CD14-positive monocyte (primary cell): ENCODE measurements at regions not wholly inside any gene's neighbourhood (a gene's known extent, or its start where the extent isn't known, plus 50 kb on each side); places are given as distances from the start of the nearest gene placed in this dataset.
A peak's percentile ranks its signal among the peaks of the same experiment; 100 is the strongest.
"Not testable (repeated sequence)": the region's sequence is repeated elsewhere in the genome, so short reads cannot be mapped to it uniquely, and the experiment has no call there.

Experiments used
- DNase-seq, 3 donors: peaks; one replicate each; pipeline ENCODE4 v3.0.0-alpha.2; 2011 to 2022
- H2AFZ ChIP-seq: 2 replicates; pipeline ENCODE4 v1.6.0; 2012; ENCODE audit warnings: mild to moderate bottlenecking, low read depth, low read length, inconsistent platforms; ENCODE audit not compliant: insufficient read depth, poor library complexity, severe bottlenecking
- H3K27ac ChIP-seq, 2 donors: 1 replicate in 1 of 2; 2 replicates in 1 of 2; pipeline ENCODE4 v1.5.1; 2012 to 2013; ENCODE audit warnings: low read length in 2 of 2, control low read depth in 1 of 2, inconsistent platforms in 1 of 2, low read depth in 1 of 2, mild to moderate bottlenecking in 1 of 2
- H3K27me3 ChIP-seq, 2 donors: one replicate each; pipeline versions ENCODE4 v1.6.0 to v1.6.1; 2011 to 2013; ENCODE audit warnings: low read length in 2 of 2; ENCODE audit not compliant: control insufficient read depth in 2 of 2, insufficient read depth in 2 of 2
- H3K36me3 ChIP-seq, 2 donors: replicated peaks in 1 of 2; 1 replicate in 1 of 2; 2 replicates in 1 of 2; pipeline versions ENCODE4 v1.5.1 to v1.6.1; 2012 to 2013; ENCODE audit warnings: low read length in 2 of 2, control low read depth in 1 of 2, inconsistent platforms in 1 of 2, mild to moderate bottlenecking in 1 of 2; ENCODE audit not compliant: insufficient read depth in 2 of 2, control insufficient read depth in 1 of 2
- H3K4me1 ChIP-seq, 2 donors: 1 replicate in 1 of 2; 2 replicates in 1 of 2; pipeline versions ENCODE4 v1.5.1 to v1.6.1; 2012 to 2013; ENCODE audit warnings: low read length in 2 of 2, control low read depth in 1 of 2, inconsistent platforms in 1 of 2, mild to moderate bottlenecking in 1 of 2, moderate library complexity in 1 of 2; ENCODE audit not compliant: insufficient read depth in 2 of 2, control insufficient read depth in 1 of 2
- H3K4me2 ChIP-seq: replicated peaks from 2 replicates; pipeline ENCODE3; 2012; ENCODE audit warnings: low read length, moderate library complexity, mild to moderate bottlenecking; ENCODE audit not compliant: poor library complexity, severe bottlenecking; ENCODE audit errors: extremely low read depth
- H3K4me3 ChIP-seq, 3 experiments: fragments of 200-600 bp in 1 of 3; sonication (generic) in 1 of 3; replicated peaks in 1 of 3; 1 replicate in 2 of 3; 2 replicates in 1 of 3; pipeline ENCODE4 v1.5.1; 2011 to 2013; ENCODE audit warnings: low read length in 3 of 3, mild to moderate bottlenecking in 3 of 3, control low read depth in 2 of 3, low read depth in 2 of 3, inconsistent platforms in 1 of 3, moderate library complexity in 1 of 3
- H3K79me2 ChIP-seq: 2 replicates; pipeline ENCODE4 v1.6.0; 2012; ENCODE audit warnings: mild to moderate bottlenecking, control low read depth, inconsistent platforms, low read length, moderate library complexity; ENCODE audit not compliant: insufficient read depth
- H3K9ac ChIP-seq: 2 replicates; pipeline ENCODE4 v1.6.0; 2017; ENCODE audit warnings: low read length, mild to moderate bottlenecking; ENCODE audit not compliant: insufficient read depth, poor library complexity, severe bottlenecking
- H3K9me3 ChIP-seq, 2 donors: replicated peaks in 1 of 2; 1 replicate in 1 of 2; 2 replicates in 1 of 2; pipeline versions ENCODE4 v1.5.1 to v1.6.1; 2012 to 2013; ENCODE audit warnings: low read length in 2 of 2, control low read depth in 1 of 2; ENCODE audit not compliant: control insufficient read depth in 1 of 2, insufficient read depth in 1 of 2
- H4K20me1 ChIP-seq: 2 replicates; pipeline ENCODE4 v1.6.0; 2012; ENCODE audit warnings: mild to moderate bottlenecking, low read length, control low read depth, moderate library complexity; ENCODE audit not compliant: insufficient read depth
- H3K27ac Mint-ChIP-seq, 7 donors: one replicate each; pipeline ENCODE4 v1.8.0; 2020; ENCODE audit warnings: mild to moderate bottlenecking in 7 of 7, mixed read lengths in 7 of 7, moderate library complexity in 6 of 7, inconsistent platforms in 2 of 7
- H3K27me3 Mint-ChIP-seq, 3 donors: one replicate each; pipeline ENCODE4 v1.8.0; 2021 to 2022; ENCODE audit warnings: low read depth in 3 of 3, mild to moderate bottlenecking in 3 of 3, mixed read lengths in 3 of 3, moderate library complexity in 3 of 3, inconsistent platforms in 1 of 3
- H3K36me3 Mint-ChIP-seq, 2 donors: one replicate each; pipeline ENCODE4 v1.8.0; 2020; ENCODE audit warnings: mixed read lengths in 2 of 2, inconsistent platforms in 1 of 2, mild to moderate bottlenecking in 1 of 2
- H3K4me1 Mint-ChIP-seq: one replicate; pipeline ENCODE4 v1.8.0; 2020; ENCODE audit warnings: mild to moderate bottlenecking, mixed read lengths
- H3K4me3 Mint-ChIP-seq, 2 donors: one replicate each; pipeline ENCODE4 v1.8.0; 2020; ENCODE audit warnings: mild to moderate bottlenecking in 2 of 2, mixed read lengths in 2 of 2, moderate library complexity in 1 of 2
- H3K9me3 Mint-ChIP-seq, 7 donors: one replicate each; pipeline ENCODE4 v1.8.0; 2020 to 2022; ENCODE audit warnings: mixed read lengths in 7 of 7, mild to moderate bottlenecking in 6 of 7, moderate library complexity in 6 of 7, inconsistent platforms in 2 of 7
- CTCF ChIP-seq: fragments of 200-600 bp; IDR thresholded peaks from one replicate; pipeline ENCODE4 v1.8.0; 2022; ENCODE audit warnings: antibody characterized with exemption, mild to moderate bottlenecking
- WGBS: methylation state at CpG from one replicate; pipeline ENCODE4 v1.1.5; 2013; ENCODE audit warnings: missing lambda C conversion rate; ENCODE audit not compliant: insufficient coverage; 5-methylcytosine and 5-hydroxymethylcytosine counted together
- intact Hi-C, 2 donors: fragments of 100-400 bp; cut with micrococcal nuclease; formaldehyde crosslinking; loops; one replicate each; pipeline versions ENCODE4 v1.15.0 to v1.15.1; 2023

GRCh38 chr4:158122501-158122900 lies 50.3 kb downstream of the GASK1B start:
- H3K4me1 ChIP-seq, result peaks cover 24 to 26% of the 10 kb centered on the region in 2 donors
- H3K27me3 Mint-ChIP-seq, result no peaks in the 10 kb centered on the region
- no peak for TF ChIP-seq CTCF
- no peaks in the 10 kb centered on the region for H4K20me1 ChIP-seq
- peaks cover 0 to 12% (median 3%) of the 10 kb centered on the region in 7 donors for H3K9me3 Mint-ChIP-seq
- H3K4me2 ChIP-seq, result no peak overlapping the region
- H3K4me3 Mint-ChIP-seq, result no peak overlapping the region
- peaks cover 35 to 38% of the 10 kb centered on the region in 2 donors for H3K36me3 Mint-ChIP-seq
- WGBS, result 100% methylated on average over 1 of the region's 2 CpGs
- no peaks in the 10 kb centered on the region for H3K79me2 ChIP-seq
- no peak overlapping the region for H3K9ac ChIP-seq
- peaks cover 33% of the 10 kb centered on the region for H3K4me1 Mint-ChIP-seq
- no peak overlapping the region for H2AFZ ChIP-seq
- H3K9me3 ChIP-seq, result no peaks in the 10 kb centered on the region
- H3K4me3 ChIP-seq, result no peak overlapping the region
- peak overlapping the region in 2 of 7 donors; percentile 67 to 69 for H3K27ac Mint-ChIP-seq
- intact Hi-C loops, result loop anchor here in 1 of 2 donors (10.0 kb wide), 1 partner anchor 1818 kb away; no protein-coding TSS in a partner anchor
- H3K27ac ChIP-seq, result no peak overlapping the region
- no peaks in the 10 kb centered on the region for H3K27me3 ChIP-seq
- no peak for DNase-seq
- H3K36me3 ChIP-seq, result peaks cover 24 to 32% of the 10 kb centered on the region in 2 donors

DNA sequence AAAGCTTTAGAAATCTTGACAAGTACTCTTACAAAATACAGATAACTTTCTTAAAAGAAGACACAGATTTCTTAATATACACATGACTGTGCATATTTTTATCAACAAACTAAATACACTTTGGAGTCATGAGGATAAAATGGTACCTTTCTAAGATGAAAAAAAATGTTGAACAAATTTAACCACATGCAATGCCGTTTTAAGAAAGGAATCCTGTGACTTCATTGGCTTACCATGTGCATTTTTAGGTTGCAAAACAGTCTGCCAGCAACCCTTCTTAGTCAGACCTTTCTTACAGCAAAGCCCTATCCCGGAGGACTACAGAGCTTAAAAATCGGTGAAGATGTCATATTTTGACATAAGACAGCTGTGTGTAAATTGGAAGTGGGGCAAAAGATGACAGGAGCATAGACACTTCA lies 51.7 kb downstream of the GASK1B start:
- H3K27ac Mint-ChIP-seq, result peak overlapping the region; percentile 72 to 89 (median 74)
- TF ChIP-seq CTCF, result no peak
- no peaks in the 10 kb centered on the region for H4K20me1 ChIP-seq
- peak overlapping the region; percentile 37 for H2AFZ ChIP-seq
- peaks cover 38% of the 10 kb centered on the region for H3K4me1 Mint-ChIP-seq
- peak overlapping the region in 1 of 3 experiments; percentile 37 for H3K4me3 ChIP-seq
- H3K27ac ChIP-seq, result peak overlapping the region in 1 of 2 donors; percentile 73
- no peaks in the 10 kb centered on the region for H3K79me2 ChIP-seq
- peak overlapping the region; percentile 56 for H3K4me2 ChIP-seq
- no peaks in the 10 kb centered on the region for H3K9me3 ChIP-seq
- peaks cover 25 to 26% of the 10 kb centered on the region in 2 donors for H3K4me1 ChIP-seq
- WGBS, result no CpG with 5 or more reads among the region's 3 CpGs
- H3K9me3 Mint-ChIP-seq, result peaks cover 0 to 12% (median 3%) of the 10 kb centered on the region in 7 donors
- no peak overlapping the region for H3K9ac ChIP-seq
- H3K27me3 Mint-ChIP-seq, result no peaks in the 10 kb centered on the region
- peak overlapping the region in 1 of 2 donors; percentile 72 for H3K4me3 Mint-ChIP-seq
- H3K27me3 ChIP-seq, result no peaks in the 10 kb centered on the region
- H3K36me3 Mint-ChIP-seq, result peaks cover 23 to 26% of the 10 kb centered on the region in 2 donors
- H3K36me3 ChIP-seq, result peaks cover 10 to 21% of the 10 kb centered on the region in 2 donors
- intact Hi-C loops, result loop anchor here in 1 of 2 donors (10.0 kb wide), 1 partner anchor 1816 kb away; no protein-coding TSS in a partner anchor
- DNase-seq, result peak; percentile 43 to 73 (median 64)

DNA sequence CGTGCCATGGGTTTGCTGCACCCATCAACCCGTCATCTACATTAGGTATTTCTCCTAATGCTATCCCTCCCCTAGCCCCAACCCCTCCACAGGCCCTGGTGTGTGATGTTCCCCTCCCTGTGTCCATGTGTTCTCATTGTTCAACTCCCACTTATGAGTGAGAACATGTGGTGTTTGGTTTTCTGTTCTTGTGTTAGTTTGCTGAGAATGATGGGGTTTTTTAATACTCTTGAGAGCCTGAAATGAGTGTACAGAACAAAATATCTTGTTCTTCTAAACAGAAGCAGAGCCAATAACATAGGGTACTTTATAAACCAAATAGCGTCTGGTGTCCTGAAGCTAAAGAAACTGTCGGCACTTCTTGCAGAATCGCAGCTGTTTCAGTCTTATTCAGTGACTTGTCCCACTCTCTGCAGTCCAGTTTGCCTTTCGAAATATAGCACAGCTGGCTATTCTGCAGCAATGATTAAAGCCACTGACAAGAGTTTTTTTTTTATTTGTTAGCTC lies 52.1 kb downstream of the GASK1B start:
- Histone ChIP-seq H3K4me1 (peaks cover 25 to 26% of the 10 kb centered on the region in 2 donors), H3K27ac (peak overlapping the region in 1 of 2 donors; percentile 73), H3K4me2 (peak overlapping the region; percentile 56), H2AFZ (peak overlapping the region; percentile 37), H3K36me3 (peaks cover 6 to 16% of the 10 kb centered on the region in 2 donors), H3K4me3 (peak overlapping the region in 1 of 3 experiments; percentile 37)
- Mint-ChIP-seq H3K4me3 (peak overlapping the region in 1 of 2 donors; percentile 72), H3K9me3 (peaks cover 0 to 12% (median 3%) of the 10 kb centered on the region in 7 donors), H3K4me1 (peaks cover 41% of the 10 kb centered on the region), H3K36me3 (peaks cover 18 to 21% of the 10 kb centered on the region in 2 donors), H3K27ac (peak overlapping the region; percentile 47 to 89 (median 74))
- not testable (repeated sequence) for H3K9ac ChIP-seq, H3K79me2 ChIP-seq, H3K27me3 Mint-ChIP-seq, H3K27me3 ChIP-seq, H4K20me1 ChIP-seq, H3K9me3 ChIP-seq
- WGBS, result 28% methylated on average over 4 of the region's 6 CpGs
- DNase-seq, result peak in 1 of 3 donors; percentile 26
- intact Hi-C loops, result loop anchor here in 1 of 2 donors (10.0 kb wide), 1 partner anchor 1816 kb away; no protein-coding TSS in a partner anchor
